Cardiac fibroblast (primary cell): ENCODE measurements at regions not wholly inside any gene's neighbourhood (a gene's known extent, or its start where the extent isn't known, plus 50 kb on each side); places are given as distances from the start of the nearest gene placed in this dataset.

Experiments
- DNase-seq, 2 donors: peaks; one replicate each; pipeline versions ENCODE4 v3.0.0 to v3.0.0-alpha.2; 2010; ENCODE audit warnings: low read depth in 2 of 2
- H3K4me3 ChIP-seq, 2 donors: replicated peaks in 1 of 2; 1 replicate in 1 of 2; 2 replicates in 1 of 2; pipeline ENCODE4 v1.5.1; 2011; ENCODE audit warnings: low read depth in 2 of 2, low read length in 2 of 2, mild to moderate bottlenecking in 2 of 2, moderate library complexity in 1 of 2
- TF ChIP-seq, protein P1 (sequence below): IDR thresholded peaks from one replicate; pipeline ENCODE4 v1.5.1; 2011; ENCODE audit warnings: low read depth, mild to moderate bottlenecking, low read length, inconsistent platforms

DNA sequence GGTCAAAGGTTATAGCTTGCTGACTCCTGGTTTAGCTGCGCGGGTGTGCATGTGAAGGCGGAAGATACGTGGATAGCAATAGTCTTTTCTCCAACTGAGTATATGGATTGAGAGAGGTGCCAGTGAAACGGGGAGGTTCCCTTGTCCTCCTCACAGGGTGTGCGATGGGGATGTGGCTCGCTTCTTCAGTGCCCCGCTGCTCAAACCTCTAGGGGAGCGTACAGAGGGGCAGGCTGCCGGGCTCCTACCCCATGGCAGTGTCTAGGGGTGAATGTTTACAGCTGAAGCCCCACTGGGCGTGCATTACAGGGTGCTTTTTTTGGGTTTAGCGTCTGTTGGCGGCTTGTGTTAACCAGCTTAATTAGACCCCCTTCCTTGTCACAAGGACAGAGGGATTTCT lies 438.5 kb downstream of the CCSER2 start:
- TF ChIP-seq, protein P1, sequence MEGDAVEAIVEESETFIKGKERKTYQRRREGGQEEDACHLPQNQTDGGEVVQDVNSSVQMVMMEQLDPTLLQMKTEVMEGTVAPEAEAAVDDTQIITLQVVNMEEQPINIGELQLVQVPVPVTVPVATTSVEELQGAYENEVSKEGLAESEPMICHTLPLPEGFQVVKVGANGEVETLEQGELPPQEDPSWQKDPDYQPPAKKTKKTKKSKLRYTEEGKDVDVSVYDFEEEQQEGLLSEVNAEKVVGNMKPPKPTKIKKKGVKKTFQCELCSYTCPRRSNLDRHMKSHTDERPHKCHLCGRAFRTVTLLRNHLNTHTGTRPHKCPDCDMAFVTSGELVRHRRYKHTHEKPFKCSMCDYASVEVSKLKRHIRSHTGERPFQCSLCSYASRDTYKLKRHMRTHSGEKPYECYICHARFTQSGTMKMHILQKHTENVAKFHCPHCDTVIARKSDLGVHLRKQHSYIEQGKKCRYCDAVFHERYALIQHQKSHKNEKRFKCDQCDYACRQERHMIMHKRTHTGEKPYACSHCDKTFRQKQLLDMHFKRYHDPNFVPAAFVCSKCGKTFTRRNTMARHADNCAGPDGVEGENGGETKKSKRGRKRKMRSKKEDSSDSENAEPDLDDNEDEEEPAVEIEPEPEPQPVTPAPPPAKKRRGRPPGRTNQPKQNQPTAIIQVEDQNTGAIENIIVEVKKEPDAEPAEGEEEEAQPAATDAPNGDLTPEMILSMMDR = no peak
- no peak overlapping the region for H3K4me3 ChIP-seq
- DNase-seq = no peak

DNA sequence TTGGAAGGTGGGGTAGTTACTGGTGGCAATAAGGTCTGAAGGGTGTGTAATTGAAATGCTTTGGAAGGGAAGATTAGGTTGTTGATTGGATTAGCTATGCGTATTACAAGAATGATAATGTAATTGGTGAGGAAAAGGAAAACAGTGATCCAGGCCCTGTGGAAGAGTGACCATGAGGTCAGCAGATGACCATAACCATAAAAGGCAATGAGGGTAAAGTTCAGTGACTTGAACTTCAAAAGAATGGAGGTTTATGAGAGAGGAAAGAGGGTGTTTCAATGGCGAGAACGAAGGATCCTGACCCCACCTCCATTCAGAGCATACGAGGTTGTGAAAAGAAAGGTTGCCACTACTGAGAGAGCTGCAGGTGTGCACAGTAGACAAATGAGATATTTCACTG lies 439.7 kb downstream of the CCSER2 start:
- TF ChIP-seq, protein P1 = no peak
- no peak for DNase-seq
- H3K4me3 ChIP-seq = no peak overlapping the region

DNA sequence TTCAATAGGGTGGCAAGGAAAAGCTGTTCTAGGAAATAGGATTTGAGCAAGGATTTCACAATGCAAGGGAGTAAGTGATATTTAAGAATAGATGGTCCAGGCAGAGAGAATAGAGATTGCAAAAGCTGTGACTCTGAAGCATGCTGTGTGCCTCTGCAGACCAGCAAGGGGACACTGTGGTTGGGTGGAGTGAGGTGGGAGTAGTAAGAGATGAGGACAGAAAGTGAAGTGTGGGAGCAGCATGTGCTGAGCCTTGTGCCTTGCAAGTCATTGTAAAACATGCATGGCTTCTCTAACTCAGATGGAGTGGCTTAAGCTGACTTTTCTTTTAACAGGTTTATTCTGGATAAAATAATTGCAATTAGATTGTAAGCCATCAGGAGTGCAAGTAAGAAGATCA lies 442.4 kb downstream of the CCSER2 start:
- no peak overlapping the region for H3K4me3 ChIP-seq
- DNase-seq = no peak
- TF ChIP-seq, protein P1 = no peak

DNA sequence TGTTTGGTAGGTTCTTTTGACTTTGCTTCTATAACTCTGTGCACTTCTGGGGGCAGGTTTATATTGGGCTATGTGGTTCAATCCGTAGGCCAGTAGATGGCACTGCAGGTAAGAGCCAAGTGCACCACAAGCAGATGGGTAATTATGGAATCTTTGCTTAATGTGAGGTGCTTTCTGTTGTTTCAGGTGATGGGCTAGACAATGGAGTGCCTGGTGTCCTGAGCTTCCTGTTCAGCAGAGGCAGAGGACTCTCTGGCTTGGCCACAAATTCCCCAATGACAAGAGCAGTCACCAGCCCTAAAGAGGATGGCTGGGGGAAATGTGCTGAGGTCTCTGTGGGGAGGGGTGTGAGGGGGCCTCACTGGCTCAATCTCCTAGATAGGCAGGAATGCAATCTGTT lies 455.0 kb downstream of the CCSER2 start:
- DNase-seq = peak; percentile 12 to 30
- TF ChIP-seq, protein P1 = peak; percentile 30

DNA sequence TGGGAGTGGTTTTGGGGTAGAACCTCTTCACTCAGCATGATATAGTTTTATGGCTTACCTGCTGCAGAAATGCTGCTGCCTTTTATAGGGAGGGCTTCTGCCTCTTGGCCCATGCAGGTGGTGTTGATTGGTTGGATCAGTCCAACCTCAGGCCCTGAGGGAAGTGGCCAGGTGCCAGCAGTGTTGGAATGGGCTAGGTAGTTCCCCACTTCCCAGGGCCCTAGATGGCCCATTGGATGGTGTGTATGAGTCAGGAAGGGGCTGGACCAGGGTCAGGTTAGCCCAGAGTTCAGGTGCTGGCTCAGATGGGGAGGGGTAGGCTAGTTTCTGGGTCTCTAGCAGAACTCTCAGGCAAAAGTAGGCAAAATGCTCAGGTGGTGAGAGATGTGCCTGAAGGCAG lies 455.5 kb downstream of the CCSER2 start:
- no peak for DNase-seq
- TF ChIP-seq, protein P1 = no peak
- no peak overlapping the region for H3K4me3 ChIP-seq

More for the DNA sequence above, 455.0 kb downstream of the CCSER2 start:
- H3K4me3 ChIP-seq = no peak overlapping the region

DNA sequence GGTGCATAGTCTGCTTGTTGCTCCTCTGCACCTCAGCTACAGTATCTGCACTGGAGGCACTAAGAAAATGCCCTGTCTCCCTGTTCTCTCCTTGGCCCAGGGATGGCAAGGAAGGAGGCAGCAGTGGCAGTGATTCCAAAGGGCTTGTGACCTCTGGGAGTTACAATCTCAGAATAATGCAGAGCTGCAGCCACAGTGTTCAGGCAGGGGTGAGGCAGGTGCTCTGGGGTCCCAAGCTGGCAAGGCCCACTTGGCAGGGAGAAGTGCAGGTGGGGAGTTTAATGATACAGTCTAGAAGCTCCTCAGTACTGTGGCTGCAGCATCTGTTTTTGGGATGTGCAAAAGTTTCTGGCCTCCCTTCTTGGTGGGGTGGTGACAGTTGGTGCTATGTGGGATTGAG lies 456.4 kb downstream of the CCSER2 start:
- no peak overlapping the region for H3K4me3 ChIP-seq
- TF ChIP-seq, protein P1 = no peak
- no peak for DNase-seq

DNA sequence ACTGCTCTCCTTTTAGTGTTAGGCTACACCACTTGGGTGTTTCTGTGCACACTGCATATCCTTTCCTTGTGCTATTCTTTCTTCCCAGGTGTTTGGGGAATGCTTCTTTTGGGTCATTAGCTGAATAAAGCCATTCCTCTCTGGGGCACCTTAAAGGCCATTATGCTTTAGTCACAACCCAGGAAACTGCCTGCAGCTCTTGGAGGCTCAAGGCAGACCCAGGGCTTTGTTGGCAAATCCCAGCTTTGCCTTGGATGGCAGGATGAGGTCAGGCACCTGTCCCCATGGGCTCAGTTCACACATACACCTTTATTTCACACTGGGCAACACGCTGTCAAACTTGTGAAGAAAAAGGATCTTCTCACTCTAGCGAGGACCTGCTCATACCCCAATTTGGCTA lies 460.6 kb downstream of the CCSER2 start:
- no peak overlapping the region for H3K4me3 ChIP-seq
- DNase-seq = no peak
- TF ChIP-seq, protein P1 = no peak
